DMS 273 treated with DMSO at 0.1 percent for 48 hours (cell line): ENCODE measurements at regions not wholly inside any gene's neighbourhood (a gene's known extent, or its start where the extent isn't known, plus 50 kb on each side); places are given as distances from the start of the nearest gene placed in this dataset.
"Not testable (repeated sequence)": the region's sequence is repeated elsewhere in the genome, so short reads cannot be mapped to it uniquely, and the experiment has no call there.

ENCODE experiments used
- DNase-seq: peaks from one replicate; lab custom pipeline; 2025; lab: John Stamatoyannopoulos, UW

DNA sequence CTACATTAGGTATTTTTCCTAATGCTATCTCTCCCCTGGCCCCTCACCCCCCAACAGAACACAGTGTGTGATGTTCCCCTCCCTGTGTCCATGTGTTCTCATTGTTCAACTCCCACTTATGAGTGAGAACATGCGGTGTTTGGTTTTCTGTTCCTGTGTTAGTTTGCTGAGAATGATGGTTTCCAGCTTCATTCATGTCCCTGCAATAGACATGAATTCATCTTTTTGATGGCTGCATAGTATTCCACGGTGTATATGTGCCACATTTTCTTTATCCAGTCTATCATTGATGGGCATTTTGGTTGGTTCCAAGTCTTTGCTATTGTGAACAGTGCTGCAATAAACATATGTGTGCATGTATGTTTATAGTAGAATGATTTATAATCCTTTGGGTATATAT lies 473.3 kb downstream of the TFEC start:
- not testable (repeated sequence) for DNase-seq

GRCh38 chr7:115552766-115553165 lies 477.8 kb downstream of the TFEC start:
- no peak for DNase-seq

GRCh38 chr7:115549910-115550309 lies 480.7 kb downstream of the TFEC start:
- DNase-seq = no peak

DNA sequence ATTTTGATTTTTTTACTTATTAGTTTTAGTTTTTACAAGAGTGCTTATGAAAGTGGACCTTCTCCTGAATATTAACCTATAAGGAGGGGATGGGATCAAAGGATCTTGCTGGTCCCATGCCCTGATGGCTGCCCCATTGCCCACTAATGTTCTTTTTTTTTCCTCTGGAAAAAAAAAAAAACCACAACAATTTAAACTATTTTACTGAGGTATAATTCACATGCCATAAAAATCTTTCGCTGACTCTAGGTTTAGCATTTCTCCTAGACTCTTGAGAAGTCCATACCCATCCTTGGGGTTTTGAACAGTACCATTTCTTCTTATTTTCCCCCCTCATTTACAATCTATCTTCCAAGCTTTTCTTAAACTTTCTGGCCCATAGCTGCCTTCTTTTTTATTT lies 481.8 kb downstream of the TFEC start:
- no peak for DNase-seq

- DNase-seq = no peak
Observed at GRCh38 chr7:115546790-115547189, 483.8 kb downstream of the TFEC start.

GRCh38 chr7:115533785-115534184 lies 496.8 kb downstream of the TFEC start:
- no peak for DNase-seq

DNA sequence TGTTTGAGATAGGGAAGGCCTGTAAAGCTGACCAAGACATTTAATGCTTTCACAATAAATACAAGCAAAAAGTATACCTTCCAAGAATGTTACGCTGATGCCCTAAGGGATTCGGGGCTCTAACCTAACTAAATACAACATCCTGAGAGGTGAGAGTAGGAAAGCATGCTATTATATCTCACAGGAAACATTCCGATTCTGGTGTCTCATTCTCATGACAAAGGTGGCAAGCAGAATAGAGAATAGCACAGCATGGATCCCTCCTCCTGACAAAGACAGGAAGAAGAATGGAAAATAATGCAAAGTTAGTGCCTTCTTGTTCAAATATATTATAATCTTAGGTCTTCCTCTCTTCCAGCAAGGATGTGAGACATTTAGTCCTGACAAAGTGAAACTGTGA lies 504.3 kb downstream of the TFEC start:
- no peak for DNase-seq

DNA sequence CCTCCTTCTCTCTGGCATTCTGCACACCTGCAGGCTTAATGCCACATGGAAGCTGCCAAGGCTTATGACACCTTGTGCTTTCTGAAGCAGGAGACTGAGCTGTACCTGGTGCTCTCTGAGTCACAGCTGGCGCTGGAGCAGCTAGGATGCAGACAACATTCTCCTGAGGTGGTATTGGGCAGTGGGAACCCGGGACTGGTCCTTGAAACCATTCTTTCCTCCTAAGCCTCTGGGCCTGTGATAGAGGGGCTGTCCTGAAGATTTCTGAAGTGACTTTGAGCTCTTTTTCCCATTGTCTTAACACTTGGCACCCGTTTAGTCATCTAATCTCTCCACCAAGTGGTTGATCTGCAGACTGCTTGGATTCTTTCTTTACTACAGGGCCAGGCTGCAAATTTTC lies 508.4 kb downstream of the TFEC start:
- DNase-seq = no peak

- DNase-seq = no peak
Observed at GRCh38 chr7:115516341-115516740, 514.2 kb downstream of the TFEC start.

DNA sequence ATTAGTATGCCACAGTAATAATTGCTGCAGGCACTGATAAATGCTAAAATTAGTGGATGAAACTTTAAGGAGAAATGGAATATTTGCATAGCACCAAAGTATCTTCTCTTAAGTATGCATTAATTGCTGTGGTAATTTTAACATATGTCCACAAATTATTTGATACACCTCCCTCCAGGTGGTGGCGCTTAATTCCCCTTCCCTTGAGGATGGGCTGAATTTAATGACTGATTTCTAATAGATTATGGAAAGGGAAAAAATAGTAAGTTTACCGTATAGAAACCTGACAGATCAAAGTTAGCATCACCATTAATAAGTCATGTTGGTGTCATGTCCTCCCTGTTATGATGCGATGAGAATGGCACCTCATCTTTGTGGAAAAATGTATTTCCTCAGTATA lies 519.2 kb downstream of the TFEC start:
- no peak for DNase-seq

DNA sequence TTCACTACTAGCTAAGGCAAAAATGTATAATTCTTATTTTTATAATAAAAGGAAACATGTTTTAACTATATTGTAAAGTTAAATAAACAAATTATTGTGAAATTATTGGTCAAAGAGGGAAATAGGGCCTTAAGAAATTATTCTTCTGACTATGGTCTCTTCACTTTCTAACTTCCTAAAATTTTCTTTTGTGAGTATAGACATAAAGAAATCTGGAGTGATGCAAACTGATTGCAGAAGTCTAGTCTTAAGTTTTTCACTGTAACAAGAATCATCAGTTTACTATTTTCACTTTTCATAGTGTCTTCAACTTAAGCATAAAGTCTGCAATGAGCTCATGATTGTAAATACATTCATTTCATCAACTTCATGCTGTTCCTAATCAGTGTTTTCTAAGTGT lies 525.4 kb downstream of the TFEC start:
- DNase-seq = no peak

- DNase-seq = no peak
Observed at GRCh38 chr7:115499956-115500355, 530.6 kb downstream of the TFEC start.

DNA sequence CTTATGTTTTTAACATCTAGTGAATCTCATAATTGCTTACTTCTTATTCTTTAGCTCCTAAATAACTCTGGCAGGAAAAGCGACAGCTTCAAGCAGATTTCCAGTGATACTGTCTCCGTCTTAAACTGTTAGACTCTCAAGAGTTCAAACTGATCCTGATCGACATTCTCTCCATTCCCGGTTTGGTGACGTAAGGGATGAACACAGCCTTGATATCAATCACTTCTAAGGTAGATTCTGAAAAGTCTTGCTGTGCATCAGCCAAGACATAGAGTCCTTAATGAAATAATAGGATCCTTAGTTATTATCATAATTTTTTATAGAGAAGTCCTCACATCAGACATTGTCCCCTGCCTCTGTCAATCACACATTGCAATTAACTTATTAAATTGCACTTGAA lies 534.6 kb downstream of the TFEC start:
- DNase-seq = no peak

- DNase-seq = no peak
Observed at GRCh38 chr7:115494529-115495147, 535.9 kb downstream of the TFEC start.

DNA sequence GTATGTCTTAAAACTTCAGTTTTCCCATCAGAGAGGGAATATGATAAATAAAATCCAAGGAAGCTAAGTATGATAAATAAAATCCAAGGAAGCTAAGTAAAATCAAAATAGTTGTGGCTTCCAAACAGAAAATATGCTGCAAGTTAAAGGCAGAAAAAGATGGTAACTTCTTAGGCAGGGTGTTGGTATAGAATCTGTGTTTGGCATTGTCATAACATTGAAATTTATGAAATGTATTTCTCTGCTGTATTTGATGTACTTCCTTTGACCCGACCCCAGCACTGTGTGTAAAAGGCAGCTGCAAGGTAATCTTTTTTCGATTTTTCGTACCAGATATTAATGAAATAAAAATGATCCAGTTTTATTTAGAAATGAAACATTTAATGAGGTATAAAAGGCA lies 537.2 kb downstream of the TFEC start:
- DNase-seq = no peak

- DNase-seq = no peak
Observed at GRCh38 chr7:115491744-115492380, 538.7 kb downstream of the TFEC start.

DNA sequence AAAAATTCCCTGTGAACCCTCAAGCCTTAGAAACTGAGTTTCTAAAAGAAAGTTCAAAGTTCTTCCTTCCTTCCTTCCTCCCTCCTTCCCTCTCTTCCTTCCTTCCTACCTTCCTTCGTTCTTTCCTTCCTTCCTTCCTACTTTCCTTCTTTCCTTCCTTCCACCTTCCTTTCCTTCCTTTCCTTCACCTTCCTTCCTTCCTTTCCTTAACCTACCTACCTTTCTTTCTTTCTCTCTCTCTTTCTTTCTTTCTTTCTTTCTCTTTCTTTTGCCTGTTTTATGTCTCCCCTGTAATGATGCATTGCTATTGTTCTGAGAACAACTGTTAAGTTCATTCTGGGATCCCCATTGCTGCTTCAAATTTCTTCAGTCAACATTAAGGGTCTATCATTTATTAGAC lies 551.1 kb downstream of the TFEC start:
- DNase-seq = no peak

DNA sequence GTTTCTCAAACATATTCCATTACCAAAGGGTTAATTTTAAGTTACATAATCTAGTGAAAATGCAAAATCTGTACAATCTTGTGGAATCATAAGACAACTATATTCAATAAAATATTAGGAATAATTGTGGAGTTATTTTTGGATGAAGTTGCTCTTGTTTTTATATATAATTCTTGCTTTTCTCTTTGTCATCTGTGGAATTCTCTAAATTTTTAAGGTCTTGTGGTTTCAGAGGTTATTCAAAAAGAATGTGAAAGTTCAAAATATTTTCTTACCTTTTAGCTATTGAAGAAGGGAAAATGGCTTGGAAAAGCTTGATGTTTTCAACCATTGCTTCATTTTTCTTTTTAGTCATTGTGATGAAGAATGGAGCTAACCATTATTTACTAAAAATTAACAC lies 552.1 kb downstream of the TFEC start:
- DNase-seq = no peak

DNA sequence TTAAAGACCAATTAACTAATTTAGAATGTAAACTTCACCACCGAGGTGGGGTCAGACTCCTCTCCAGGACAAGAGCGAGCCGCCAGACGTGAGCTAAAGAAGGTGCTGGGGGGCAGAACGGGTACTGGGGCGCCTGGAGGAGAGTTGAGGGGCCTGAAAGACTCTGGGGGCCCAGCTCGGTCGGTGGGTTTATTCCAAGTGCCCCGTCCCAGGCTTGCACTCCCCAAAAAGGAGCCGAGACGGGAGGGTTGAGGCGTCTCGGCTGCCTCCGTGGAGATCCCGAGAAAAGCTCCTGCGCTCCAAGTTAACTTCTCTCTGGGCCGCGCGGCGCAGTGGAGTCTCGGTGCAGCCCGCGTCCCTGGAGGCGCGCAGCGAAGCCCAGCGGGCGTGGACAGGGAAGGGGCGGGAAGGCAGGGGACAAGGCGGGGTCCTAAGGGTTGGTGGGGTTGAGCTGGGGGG lies 553.3 kb downstream of the TFEC start:
- no peak for DNase-seq

DNA sequence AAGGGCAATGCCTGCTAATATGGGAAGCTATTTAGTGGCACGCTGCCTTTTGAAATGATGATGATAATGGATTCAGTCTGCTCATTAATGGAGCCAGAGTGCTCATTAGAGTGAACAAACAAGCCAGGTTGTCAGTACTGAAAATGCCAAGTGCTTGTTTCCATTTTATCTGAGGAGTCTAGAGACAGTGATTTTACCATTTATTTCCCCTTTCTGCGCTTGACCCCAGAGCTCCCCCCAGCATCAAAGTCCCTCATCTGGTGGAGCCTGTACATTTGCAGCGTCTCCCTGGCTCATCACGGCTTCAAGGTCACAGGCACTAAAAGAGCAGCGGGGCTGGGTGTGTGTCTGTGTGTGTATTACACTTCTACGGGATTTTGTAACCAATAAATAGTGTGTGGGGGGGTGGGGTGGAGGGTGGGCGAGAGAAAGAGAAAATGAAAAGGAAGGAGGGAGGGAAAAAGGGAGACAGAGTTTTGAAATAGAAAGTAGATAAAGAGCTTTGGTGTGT lies 553.8 kb downstream of the TFEC start:
- no peak for DNase-seq

- DNase-seq = no peak
Observed at GRCh38 chr7:115475761-115476385, 554.0 kb downstream of the MDFIC start.

DNA sequence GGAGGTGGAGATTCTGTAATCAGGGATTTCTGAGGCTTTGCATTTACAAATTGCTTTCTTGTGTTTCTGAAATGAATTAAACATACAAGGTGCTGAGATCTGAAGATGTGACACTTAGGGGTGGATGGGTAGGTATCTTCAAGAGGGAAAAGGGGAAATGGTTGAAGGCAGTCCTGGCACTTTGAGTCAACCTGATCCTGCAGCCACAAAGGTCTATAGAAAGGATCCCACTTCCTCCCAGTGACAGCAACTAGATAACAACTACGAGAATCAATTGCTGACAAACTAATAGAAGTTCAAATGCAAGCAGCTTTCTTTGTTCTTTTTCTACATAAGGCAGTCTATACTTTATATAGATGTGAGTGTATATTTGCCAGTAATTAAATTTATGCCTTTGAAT lies 553.3 kb downstream of the MDFIC start:
- DNase-seq = no peak

DNA sequence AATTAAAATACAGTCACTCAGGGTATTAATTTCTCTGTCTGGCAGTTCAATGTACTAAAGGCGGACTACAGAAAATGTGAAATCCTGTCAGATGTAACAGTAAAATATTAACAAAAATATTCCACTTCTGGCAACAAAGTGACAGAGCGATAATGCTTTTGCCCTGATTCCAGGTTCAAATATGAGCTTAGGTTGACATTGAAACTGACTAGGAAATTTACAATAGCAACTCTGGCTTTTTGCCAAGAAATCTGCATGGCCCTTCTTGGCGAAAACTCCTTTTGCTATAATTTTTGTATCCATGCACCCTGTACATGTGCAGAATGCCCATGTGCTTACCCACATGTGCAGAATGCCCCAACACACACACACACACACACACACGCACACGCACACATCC lies 552.2 kb downstream of the MDFIC start:
- no peak for DNase-seq
